ENCODE measurements at regions not wholly inside any gene's neighbourhood (a gene's known extent, or its start where the extent isn't known, plus 50 kb on each side); places are given as distances from the start of the nearest gene placed in this dataset.

- H3K36me3 ChIP-seq: no peaks in the 10 kb centered on the region
- peaks cover 40% of the 10 kb centered on the region for H3K27me3 ChIP-seq
- ATAC-seq: no peak
- no peak for TF ChIP-seq POLR2AphosphoS5 (IDR thresholded peaks at IDR 0.05)
- TF ChIP-seq EP300 (IDR thresholded peaks at IDR 0.05): no peak
- H3K27ac ChIP-seq: no peak overlapping the region
- H3K4me3 ChIP-seq: no peak overlapping the region
- H3K9me3 ChIP-seq: peaks cover 0 to 31% (median 0%) of the 10 kb centered on the region in 3 donors
- no peaks in the 10 kb centered on the region for H3K4me1 ChIP-seq
- 60 to 70% methylated on average over 2 to 9 of the region's 9 CpGs for WGBS, 2 donors (ENCODE audit: low coverage in 1 of 2)
Observed at GRCh38 chr1:37156646-37157045, 122.3 kb upstream of the GRIK3 start.

GRCh38 chr1:37157634-37158033, 123.3 kb upstream of the GRIK3 start:
- H3K36me3 ChIP-seq: no peaks in the 10 kb centered on the region
- peaks cover 31% of the 10 kb centered on the region for H3K27me3 ChIP-seq
- no peak overlapping the region for H3K27ac ChIP-seq
- no peaks in the 10 kb centered on the region for H3K4me1 ChIP-seq
- TF ChIP-seq EP300 (IDR thresholded peaks at IDR 0.05) (no peak), CTCF (IDR thresholded peaks at IDR 0.05) (no peak), POLR2A (IDR thresholded peaks at IDR 0.05) (no peak), POLR2AphosphoS5 (IDR thresholded peaks at IDR 0.05) (no peak)
- H3K9me3 ChIP-seq: peaks cover 0 to 39% (median 0%) of the 10 kb centered on the region in 3 donors
- no peak overlapping the region for H3K4me3 ChIP-seq
- 55 to 58% methylated on average over 3 to 5 of the region's 5 CpGs for WGBS, 2 donors (ENCODE audit: low coverage in 1 of 2)
- no peak for ATAC-seq

GRCh38 chr1:37158113-37158749, 123.9 kb upstream of the GRIK3 start:
- Histone ChIP-seq H3K36me3 (no peaks in the 10 kb centered on the region), H3K27ac (no peak overlapping the region), H3K4me1 (no peaks in the 10 kb centered on the region), H3K4me3 (no peak overlapping the region), H3K27me3 (peaks cover 26% of the 10 kb centered on the region), H3K9me3 (peaks cover 0 to 40% (median 0%) of the 10 kb centered on the region in 3 donors)
- TF ChIP-seq CTCF (IDR thresholded peaks at IDR 0.05): no peak
- no peak for TF ChIP-seq POLR2A (IDR thresholded peaks at IDR 0.05)
- TF ChIP-seq POLR2AphosphoS5 (IDR thresholded peaks at IDR 0.05): no peak
- no peak for TF ChIP-seq EP300 (IDR thresholded peaks at IDR 0.05)
- ATAC-seq: no peak
- WGBS, 2 donors (ENCODE audit: low coverage in 1 of 2): 53 to 71% methylated on average over 3 to 5 of the region's 5 CpGs

GRCh38 chr1:37159102-37159501, 124.8 kb upstream of the GRIK3 start:
- no CpG with 5 or more reads among the region's 1 CpG for WGBS, 2 donors (ENCODE audit: low coverage in 1 of 2)
- no peak for TF ChIP-seq POLR2AphosphoS5 (IDR thresholded peaks at IDR 0.05)
- no peak for TF ChIP-seq POLR2A (IDR thresholded peaks at IDR 0.05)
- no peak for TF ChIP-seq CTCF (IDR thresholded peaks at IDR 0.05)
- TF ChIP-seq EP300 (IDR thresholded peaks at IDR 0.05): no peak
- no peaks in the 10 kb centered on the region for H3K4me1 ChIP-seq

GRCh38 chr1:37161171-37161570, 126.9 kb upstream of the GRIK3 start:
- Histone ChIP-seq H3K36me3 (no peaks in the 10 kb centered on the region), H3K27ac (no peak overlapping the region), H3K4me3 (no peak overlapping the region), H3K4me1 (no peaks in the 10 kb centered on the region), H3K27me3 (peaks cover 10% of the 10 kb centered on the region), H3K9me3 (peaks cover 0 to 49% (median 0%) of the 10 kb centered on the region in 3 donors)
- 86 to 100% methylated on average over 1 to 2 of the region's 2 CpGs for WGBS, 2 donors (ENCODE audit: low coverage in 1 of 2)
- TF ChIP-seq POLR2AphosphoS5 (IDR thresholded peaks at IDR 0.05) (no peak), POLR2A (IDR thresholded peaks at IDR 0.05) (no peak), EP300 (IDR thresholded peaks at IDR 0.05) (no peak), CTCF (IDR thresholded peaks at IDR 0.05) (no peak)
- ATAC-seq: no peak

More at GRCh38 chr1:37159102-37159501, 124.8 kb upstream of the GRIK3 start:
- Histone ChIP-seq H3K4me3 (no peak overlapping the region), H3K36me3 (no peaks in the 10 kb centered on the region), H3K27me3 (peaks cover 23% of the 10 kb centered on the region), H3K9me3 (peaks cover 0 to 39% (median 0%) of the 10 kb centered on the region in 3 donors), H3K27ac (no peak overlapping the region)
- no peak for ATAC-seq
